ENCODE measurements at regions not wholly inside any gene's neighbourhood (a gene's known extent, or its start where the extent isn't known, plus 50 kb on each side); places are given as distances from the start of the nearest gene placed in this dataset.

DNA sequence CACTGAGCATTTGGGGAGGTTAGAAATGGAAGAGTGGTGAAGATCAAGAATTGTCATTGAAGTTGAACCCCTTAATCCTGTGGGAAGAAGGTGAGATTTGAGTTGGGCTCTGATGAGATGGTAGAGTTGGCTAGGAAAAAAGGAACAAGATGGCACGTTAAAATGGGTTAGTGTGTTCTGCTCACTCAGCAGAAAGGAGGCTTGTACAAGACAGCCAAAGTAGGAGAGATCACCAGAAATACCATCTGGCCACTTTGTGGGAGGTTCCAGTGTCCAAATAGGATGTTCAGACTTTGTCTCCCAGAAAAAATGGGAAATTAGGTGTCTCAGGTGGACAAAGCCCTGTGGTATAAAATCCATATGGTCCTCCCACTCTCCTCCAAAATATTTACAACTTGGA, 56.0 kb upstream of the SLC14A2 start:
- H3K27me3 Mint-ChIP-seq (ENCODE audit: low read depth) = no peaks in the 10 kb centered on the region
- no peak overlapping the region for H3K4me3 Mint-ChIP-seq (ENCODE audit: unreplicated experiment)
- H3K36me3 Mint-ChIP-seq (ENCODE audit: low read depth) = no peaks in the 10 kb centered on the region

DNA sequence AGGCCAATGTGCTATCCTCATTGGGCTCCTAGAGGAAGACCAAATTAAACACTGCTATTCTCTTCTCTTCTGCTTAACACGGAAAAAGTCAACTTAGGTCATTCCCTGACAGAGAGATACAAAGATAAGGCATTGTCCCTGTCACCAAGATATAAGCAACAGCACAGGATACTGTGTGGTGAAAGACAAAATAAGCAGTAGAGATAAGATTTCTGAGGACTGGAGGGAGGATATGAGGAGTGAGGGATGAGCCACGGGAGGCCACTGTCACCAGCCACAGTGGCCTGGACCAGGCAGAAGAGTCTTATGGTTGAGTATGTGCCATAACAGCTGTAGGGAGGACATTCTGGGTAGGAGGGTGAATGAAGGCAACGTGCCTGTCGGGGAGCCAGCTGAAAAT, 54.4 kb upstream of the SLC14A2 start:
- Mint-ChIP-seq H3K4me1 (ENCODE audit: low read depth) (peaks cover 17% of the 10 kb centered on the region), H3K27ac (ENCODE audit: unreplicated experiment) (no peak overlapping the region), H3K36me3 (ENCODE audit: low read depth) (no peaks in the 10 kb centered on the region), H3K9me3 (ENCODE audit: low read depth) (no peaks in the 10 kb centered on the region), H3K4me3 (ENCODE audit: unreplicated experiment) (no peak overlapping the region), H3K27me3 (ENCODE audit: low read depth) (no peaks in the 10 kb centered on the region)
- TF ChIP-seq, protein P1, sequence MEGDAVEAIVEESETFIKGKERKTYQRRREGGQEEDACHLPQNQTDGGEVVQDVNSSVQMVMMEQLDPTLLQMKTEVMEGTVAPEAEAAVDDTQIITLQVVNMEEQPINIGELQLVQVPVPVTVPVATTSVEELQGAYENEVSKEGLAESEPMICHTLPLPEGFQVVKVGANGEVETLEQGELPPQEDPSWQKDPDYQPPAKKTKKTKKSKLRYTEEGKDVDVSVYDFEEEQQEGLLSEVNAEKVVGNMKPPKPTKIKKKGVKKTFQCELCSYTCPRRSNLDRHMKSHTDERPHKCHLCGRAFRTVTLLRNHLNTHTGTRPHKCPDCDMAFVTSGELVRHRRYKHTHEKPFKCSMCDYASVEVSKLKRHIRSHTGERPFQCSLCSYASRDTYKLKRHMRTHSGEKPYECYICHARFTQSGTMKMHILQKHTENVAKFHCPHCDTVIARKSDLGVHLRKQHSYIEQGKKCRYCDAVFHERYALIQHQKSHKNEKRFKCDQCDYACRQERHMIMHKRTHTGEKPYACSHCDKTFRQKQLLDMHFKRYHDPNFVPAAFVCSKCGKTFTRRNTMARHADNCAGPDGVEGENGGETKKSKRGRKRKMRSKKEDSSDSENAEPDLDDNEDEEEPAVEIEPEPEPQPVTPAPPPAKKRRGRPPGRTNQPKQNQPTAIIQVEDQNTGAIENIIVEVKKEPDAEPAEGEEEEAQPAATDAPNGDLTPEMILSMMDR (IDR thresholded peaks at IDR 0.05) = no peak
- DNase-seq (ENCODE audit: low spot score) = no peak

More for the DNA sequence above, 56.0 kb upstream of the SLC14A2 start:
- Mint-ChIP-seq H3K9me3 (ENCODE audit: low read depth) (no peaks in the 10 kb centered on the region), H3K4me1 (ENCODE audit: low read depth) (peaks cover 9% of the 10 kb centered on the region), H3K27ac (ENCODE audit: unreplicated experiment) (no peak overlapping the region)
- DNase-seq (ENCODE audit: low spot score) = no peak
- TF ChIP-seq, protein P1 (IDR thresholded peaks at IDR 0.05) = no peak

DNA sequence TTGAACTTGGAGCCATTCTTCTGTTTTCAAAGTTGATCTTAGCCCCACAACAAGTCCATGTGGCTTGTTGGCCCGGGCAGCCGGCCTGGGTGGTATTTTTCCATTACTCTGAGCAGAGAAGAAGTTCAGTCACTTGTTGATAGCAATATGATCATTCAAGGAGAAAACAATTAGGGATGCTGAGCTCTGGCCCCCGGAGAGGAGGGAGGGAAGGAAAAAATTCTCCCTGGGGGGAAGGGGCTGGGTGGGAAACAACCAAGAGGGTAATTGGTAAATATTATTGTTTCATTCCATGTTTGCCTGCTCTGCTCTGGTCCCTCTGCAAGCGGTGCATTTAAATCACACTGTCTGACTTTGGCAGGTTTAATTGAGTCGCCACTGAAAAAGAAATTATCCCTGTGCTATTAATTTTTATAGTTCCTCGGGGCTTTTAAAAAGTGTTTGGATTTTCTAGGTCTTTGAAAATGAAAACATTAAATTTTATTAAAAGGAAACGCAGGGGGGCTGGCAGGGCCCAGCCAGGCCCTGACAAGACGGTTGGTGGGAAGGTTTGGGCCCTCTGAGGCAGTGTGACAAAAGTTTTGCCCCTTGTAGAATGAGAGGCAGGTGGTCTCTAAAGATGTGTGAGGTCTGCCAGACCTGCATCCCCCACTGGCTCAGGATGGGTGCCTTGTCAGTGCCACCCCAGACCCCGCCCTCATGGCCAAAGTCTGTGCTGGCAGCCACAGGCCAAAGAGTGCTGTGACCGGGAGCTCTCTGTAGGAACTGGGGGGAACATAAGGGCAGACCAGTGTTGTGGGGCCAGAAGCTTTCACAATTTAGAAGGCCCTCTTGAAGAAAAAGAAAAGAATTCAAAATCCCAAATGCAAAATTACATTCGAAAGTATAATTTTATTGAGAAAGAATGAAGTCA, 52.5 kb upstream of the SLC14A2 start:
- Mint-ChIP-seq H3K27ac (ENCODE audit: unreplicated experiment) (no peak overlapping the region), H3K9me3 (ENCODE audit: low read depth) (no peaks in the 10 kb centered on the region), H3K27me3 (ENCODE audit: low read depth) (no peaks in the 10 kb centered on the region), H3K4me1 (ENCODE audit: low read depth) (peaks cover 35% of the 10 kb centered on the region), H3K4me3 (ENCODE audit: unreplicated experiment) (no peak overlapping the region), H3K36me3 (ENCODE audit: low read depth) (no peaks in the 10 kb centered on the region)
- TF ChIP-seq, protein P1 (IDR thresholded peaks at IDR 0.05) = no peak
- DNase-seq (ENCODE audit: low spot score) = no peak

DNA sequence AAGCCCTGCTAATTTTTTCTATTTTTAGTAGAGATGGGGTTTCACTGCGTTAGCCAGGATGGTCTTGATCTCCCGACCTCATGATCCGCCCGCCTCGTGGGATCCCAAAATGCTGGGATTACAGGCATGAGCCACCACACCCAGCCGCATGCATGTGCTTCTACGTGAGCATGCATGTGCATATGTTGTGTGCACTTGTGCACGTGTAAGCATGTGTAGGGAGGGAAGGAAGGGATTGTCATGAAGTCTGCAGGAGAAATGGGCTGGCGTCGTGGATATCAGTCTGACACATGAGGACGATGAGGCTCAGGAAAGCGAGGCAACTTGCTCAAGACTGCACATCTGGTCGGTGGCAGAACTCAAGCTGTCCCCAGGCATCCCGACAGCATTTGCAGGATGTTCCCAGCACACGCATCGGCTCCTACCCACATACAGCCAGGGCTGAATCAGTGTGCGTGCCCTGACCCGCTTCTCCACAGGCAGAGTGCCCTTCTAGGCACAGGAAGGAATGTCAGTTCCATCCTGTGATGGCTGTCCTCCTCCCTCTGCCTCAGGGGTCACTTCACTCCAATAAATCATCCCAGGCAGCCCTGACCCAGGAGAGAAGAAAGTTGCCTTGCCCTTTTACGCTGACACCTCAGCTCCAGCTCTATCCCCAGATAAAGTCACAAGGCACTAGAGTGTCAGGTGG, 49.9 kb upstream of the SLC14A2 start:
- H3K9me3 Mint-ChIP-seq (ENCODE audit: low read depth) = peaks cover 2% of the 10 kb centered on the region
- H3K4me1 Mint-ChIP-seq (ENCODE audit: low read depth) = peaks cover 35% of the 10 kb centered on the region
- H3K4me3 Mint-ChIP-seq (ENCODE audit: unreplicated experiment) = no peak overlapping the region
- no peak overlapping the region for H3K27ac Mint-ChIP-seq (ENCODE audit: unreplicated experiment)
- no peaks in the 10 kb centered on the region for H3K36me3 Mint-ChIP-seq (ENCODE audit: low read depth)
- no peaks in the 10 kb centered on the region for H3K27me3 Mint-ChIP-seq (ENCODE audit: low read depth)
- TF ChIP-seq, protein P1 (IDR thresholded peaks at IDR 0.05) = no peak
- DNase-seq (ENCODE audit: low spot score) = no peak
